ENCODE measurements at regions not wholly inside any gene's neighbourhood (a gene's known extent, or its start where the extent isn't known, plus 50 kb on each side); places are given as distances from the start of the nearest gene placed in this dataset.
A peak's percentile ranks its signal among the peaks of the same experiment; 100 is the strongest.

DNA sequence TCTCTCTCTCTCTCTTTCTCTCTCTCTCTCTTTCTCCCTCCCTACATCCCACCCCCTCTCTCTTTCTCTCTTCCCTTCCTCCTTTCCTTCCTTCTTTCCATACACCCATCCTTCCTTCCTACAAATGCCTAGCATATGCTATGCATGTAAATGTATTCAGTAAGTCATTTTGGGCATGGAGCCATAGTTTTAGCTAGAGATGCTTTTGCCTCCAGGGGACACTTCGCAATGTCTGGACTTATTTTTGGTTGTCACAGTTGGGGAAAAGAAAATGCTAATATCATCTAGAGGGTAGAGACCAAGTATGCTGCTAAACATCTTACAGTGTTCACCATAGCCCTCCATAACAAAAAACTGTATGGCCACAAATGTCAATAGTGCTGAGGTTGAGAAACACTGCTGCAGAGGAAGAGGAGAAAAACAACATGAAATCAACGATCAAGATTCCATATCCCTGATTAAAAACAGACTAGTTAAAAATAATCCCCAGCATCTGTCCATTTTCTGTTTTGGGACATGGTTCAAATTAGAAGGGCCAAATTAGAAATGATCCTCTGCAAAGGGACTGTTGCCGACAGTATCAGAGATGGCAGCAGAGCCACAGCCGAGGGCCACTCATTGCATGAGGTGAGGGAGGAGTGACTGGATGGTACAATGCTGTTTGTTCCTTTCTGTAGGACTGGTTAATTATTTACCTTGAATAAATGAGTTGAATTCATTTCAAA lies 152.7 kb downstream of the SH3BGRL2 start:
- TF ChIP-seq, protein P1, sequence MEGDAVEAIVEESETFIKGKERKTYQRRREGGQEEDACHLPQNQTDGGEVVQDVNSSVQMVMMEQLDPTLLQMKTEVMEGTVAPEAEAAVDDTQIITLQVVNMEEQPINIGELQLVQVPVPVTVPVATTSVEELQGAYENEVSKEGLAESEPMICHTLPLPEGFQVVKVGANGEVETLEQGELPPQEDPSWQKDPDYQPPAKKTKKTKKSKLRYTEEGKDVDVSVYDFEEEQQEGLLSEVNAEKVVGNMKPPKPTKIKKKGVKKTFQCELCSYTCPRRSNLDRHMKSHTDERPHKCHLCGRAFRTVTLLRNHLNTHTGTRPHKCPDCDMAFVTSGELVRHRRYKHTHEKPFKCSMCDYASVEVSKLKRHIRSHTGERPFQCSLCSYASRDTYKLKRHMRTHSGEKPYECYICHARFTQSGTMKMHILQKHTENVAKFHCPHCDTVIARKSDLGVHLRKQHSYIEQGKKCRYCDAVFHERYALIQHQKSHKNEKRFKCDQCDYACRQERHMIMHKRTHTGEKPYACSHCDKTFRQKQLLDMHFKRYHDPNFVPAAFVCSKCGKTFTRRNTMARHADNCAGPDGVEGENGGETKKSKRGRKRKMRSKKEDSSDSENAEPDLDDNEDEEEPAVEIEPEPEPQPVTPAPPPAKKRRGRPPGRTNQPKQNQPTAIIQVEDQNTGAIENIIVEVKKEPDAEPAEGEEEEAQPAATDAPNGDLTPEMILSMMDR (IDR thresholded peaks at IDR 0.05; ENCODE audit: extremely low read depth, missing control alignments), result no peak
- no peak for DNase-seq (ENCODE audit: low spot score)

DNA sequence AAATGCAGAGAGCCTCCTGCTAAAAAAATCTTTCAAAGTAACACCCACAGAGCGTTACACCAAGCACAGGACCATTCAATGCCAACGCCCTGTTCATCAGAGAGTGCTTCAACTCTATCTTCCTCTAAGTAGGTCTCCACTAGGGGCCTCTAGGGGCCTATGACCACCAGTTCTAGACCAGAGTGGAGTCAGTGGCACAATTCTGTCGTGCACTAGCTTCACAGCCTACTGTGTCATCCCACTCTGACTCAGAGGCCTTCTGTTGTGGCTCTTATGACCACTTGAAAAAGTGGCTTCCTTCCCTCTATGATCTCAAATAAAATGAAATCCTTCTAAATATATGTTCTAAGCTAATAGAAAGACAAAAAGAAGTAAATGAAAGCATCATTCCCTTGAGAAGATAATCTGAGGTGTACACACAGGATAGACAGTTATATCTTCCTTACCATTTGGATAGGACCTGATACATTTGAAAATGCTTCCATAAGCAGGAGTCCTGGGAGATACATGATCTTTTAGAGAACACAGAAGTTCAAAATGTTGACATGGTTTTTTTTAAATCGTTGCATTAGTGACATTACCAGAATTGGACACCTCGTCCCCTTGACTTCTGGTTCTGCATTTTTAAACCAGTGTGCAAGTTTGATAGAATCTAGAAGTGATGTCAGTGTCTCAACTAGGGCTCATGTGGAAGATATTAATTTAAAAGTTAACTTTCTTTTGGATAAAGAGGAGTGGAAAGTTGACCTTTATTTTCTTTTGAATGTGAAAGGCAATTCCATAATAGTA lies 151.9 kb downstream of the SH3BGRL2 start:
- no peak for DNase-seq (ENCODE audit: low spot score)
- TF ChIP-seq, protein P1 (IDR thresholded peaks at IDR 0.05; ENCODE audit: extremely low read depth, missing control alignments), result no peak

- TF ChIP-seq, protein P1 (IDR thresholded peaks at IDR 0.05; ENCODE audit: extremely low read depth, missing control alignments), result no peak
- DNase-seq (ENCODE audit: low spot score), result no peak
Observed at GRCh38 chr6:79781916-79782315, 150.8 kb downstream of the SH3BGRL2 start.

DNA sequence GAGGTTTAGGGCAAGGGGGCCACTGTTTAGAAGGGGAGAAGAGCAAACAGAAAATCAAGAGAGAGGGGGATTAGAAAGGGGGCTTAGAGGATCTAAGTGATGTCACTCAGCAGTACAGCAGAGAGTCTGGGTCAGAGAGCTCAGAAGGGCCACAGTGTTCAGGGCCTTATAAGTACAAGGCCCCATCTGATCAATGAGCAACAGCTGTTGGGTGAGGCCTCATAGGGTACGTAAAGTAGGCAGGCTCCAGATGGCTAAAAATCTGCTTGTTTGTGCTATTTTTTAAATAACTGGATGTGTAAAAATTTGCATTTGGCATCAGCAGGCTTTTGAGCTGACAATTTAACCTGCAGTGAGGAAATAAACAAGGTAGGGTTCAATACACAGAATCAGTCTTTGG lies 149.8 kb downstream of the SH3BGRL2 start:
- TF ChIP-seq, protein P1 (IDR thresholded peaks at IDR 0.05; ENCODE audit: extremely low read depth, missing control alignments), result no peak
- no peak for DNase-seq (ENCODE audit: low spot score)

- TF ChIP-seq, protein P1 (IDR thresholded peaks at IDR 0.05; ENCODE audit: extremely low read depth, missing control alignments), result no peak
Observed at GRCh38 chr6:79778816-79779215, 147.7 kb downstream of the SH3BGRL2 start.

GRCh38 chr6:79777713-79778579 lies 146.8 kb downstream of the SH3BGRL2 start:
- DNase-seq (ENCODE audit: low spot score), result peak; percentile 91

More at GRCh38 chr6:79778816-79779215, 147.7 kb downstream of the SH3BGRL2 start:
- no peak for DNase-seq (ENCODE audit: low spot score)

More at GRCh38 chr6:79777713-79778579, 146.8 kb downstream of the SH3BGRL2 start:
- TF ChIP-seq, protein P1 (IDR thresholded peaks at IDR 0.05; ENCODE audit: extremely low read depth, missing control alignments), result peak; percentile 98
